GM21576 (cell line): ENCODE measurements at regions not wholly inside any gene's neighbourhood (a gene's known extent, or its start where the extent isn't known, plus 50 kb on each side); places are given as distances from the start of the nearest gene placed in this dataset.
A peak's percentile ranks its signal among the peaks of the same experiment; 100 is the strongest.
"Not testable (repeated sequence)": the region's sequence is repeated elsewhere in the genome, so short reads cannot be mapped to it uniquely, and the experiment has no call there.

Experiments
- ATAC-seq: cut with Tn5 transposase; IDR thresholded peaks from one replicate; pipeline ENCODE4 v1.9.1; 2021; ENCODE audit warnings: mild to moderate bottlenecking, moderate library complexity; ENCODE audit not compliant: unreplicated experiment

GRCh38 chr20:40955326-40955725 lies 73.3 kb upstream of the TOP1 start:
- no peak for ATAC-seq

GRCh38 chr20:40955826-40956225 lies 72.8 kb upstream of the TOP1 start:
- not testable (repeated sequence) for ATAC-seq

GRCh38 chr20:40956542-40957264 lies 71.9 kb upstream of the TOP1 start:
- ATAC-seq: no peak

DNA sequence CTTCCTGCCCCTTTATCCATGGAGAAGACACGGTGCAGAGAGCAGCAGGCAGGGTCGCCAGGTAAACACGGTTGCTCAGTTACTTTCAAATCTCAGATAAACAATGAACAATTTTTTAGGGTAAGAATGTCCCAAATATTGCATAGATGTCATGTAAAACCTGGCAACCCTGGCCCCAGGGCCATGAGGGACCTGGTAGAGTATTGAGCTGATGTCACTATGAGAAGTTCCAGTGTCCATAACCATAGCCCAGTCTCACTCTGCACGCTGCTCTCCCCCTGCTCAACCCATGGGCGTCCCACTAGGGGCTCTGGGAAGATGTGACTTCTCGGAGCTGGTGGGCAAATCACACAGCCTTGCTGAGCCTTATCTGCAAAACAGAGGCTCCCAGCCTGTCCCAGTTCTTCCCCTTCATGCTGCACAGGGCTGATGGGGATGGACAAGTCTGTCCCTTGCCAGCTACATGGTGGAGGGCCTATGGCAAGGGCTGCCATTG lies 71.3 kb upstream of the TOP1 start:
- no peak for ATAC-seq

DNA sequence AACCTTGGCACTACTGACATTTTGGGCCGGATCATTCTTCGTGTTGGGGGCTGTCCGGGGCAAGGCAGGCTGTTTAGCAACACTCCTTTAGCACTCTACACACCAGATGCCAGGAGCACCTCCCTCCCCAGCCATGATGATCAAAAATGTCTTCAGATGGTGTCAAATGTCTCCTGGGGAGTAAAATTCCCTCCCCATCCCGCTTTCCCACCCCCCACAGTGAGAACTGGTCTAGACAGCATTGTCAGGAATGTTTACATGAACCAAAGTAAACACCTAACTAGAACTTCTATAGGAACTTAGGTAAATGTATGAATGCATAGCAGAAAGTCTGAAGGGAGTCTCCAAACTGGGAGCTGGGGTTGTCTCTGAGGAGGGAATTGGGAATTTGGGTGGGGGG lies 70.0 kb upstream of the TOP1 start:
- ATAC-seq: no peak

DNA sequence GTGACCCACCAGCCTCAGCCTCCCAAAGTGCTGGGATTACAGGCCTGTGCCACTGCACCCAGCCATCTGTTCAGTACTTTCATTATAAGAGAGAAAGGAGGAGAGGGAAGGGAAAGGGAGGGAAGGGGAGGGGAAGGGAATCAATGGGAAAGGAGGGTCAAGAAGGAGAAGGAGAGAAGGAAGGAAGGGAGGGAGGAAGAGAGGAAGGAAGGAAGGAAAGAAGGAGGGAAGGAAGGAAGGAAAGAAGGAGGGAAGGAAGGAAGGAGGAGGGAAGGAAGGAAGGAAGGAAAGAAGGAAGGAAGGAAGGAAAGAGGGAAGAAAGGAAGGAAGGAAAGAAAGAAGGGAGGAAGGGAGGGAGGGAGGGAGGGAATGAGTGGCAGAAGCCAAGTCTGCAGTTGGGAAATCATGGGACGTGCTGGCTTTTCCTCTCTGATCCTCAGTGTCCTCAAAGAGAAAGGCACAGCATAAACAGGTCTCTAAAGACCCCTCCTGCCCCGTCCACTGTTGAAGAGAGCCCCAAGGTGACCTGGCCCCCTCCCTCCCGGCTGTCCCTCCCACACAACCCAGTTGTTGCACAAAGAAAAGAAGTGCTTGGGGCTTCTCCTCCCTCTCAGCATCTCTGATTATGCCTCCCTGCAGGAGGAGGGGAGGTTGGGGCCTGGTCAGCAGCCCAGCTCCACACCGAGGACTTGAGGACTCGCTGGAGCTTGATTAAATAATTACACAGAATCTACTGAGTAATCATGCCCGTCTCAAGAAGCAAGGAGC lies 69.1 kb upstream of the TOP1 start:
- ATAC-seq: no peak

- no peak for ATAC-seq
Observed at GRCh38 chr20:40960101-40960500, 68.5 kb upstream of the TOP1 start.

GRCh38 chr20:40960521-40960956 lies 68.1 kb upstream of the TOP1 start:
- ATAC-seq: no peak

DNA sequence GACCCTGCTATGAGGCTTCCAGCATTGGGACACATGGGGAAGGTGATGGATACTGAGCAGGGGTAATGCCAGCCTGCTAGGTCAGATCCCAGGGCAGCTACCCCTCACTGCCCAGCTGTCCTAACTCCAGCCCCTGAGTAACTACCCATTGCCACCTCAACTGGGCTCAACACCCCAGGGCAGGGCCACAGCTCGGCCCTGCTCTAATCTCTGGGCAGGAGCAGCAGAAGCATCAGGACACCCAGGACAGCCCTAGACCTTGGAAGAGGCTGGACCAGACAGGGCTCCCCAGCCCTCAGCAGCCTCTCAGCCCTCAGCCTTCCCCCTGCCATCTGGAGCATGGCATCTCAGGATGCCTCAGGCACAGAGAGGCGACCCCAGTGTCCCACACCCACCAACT lies 67.4 kb upstream of the TOP1 start:
- ATAC-seq: no peak

- no peak for ATAC-seq
Observed at GRCh38 chr20:40961686-40962640, 66.7 kb upstream of the TOP1 start.

DNA sequence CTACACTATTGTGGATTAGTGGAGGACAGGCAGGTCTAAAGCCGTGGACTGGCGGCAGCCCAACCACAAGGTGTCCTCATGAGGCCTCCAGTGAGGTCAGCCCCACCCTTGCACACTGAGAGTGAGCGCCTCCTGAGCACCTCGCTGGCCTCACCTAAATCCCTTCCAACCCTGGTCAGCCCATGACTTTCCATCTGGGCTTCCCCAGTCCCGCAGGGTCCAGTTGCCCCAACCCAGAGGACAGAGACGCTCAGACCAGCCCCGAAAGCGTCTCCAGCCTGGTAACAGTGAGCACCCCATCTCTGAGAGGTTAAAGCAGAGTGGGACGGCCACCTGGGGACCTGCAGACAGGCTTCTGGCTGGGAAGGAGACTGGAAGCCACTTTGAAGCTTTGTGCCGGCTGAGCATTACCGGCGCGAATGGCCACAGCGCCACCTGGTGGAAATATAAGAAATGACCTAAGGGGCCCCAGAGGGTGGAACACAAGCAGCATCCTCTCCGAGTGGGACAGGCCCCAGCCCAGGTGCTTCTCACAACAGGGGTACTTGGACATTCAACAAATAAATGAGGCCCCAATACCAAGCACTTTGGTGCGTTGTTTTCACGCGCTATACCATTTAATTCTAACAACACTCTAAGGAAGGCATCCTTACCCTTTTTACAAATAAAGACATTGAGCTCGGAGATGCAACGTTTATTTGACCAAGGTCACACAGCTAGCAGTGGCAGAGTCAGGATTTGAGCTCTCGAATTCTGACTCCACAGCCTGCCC lies 65.7 kb upstream of the TOP1 start:
- peak; percentile 62 for ATAC-seq

- no peak for ATAC-seq
Observed at GRCh38 chr20:40963505-40963845, 65.1 kb upstream of the TOP1 start.

- no peak for ATAC-seq
Observed at GRCh38 chr20:40965671-40966070, 63.0 kb upstream of the TOP1 start.

DNA sequence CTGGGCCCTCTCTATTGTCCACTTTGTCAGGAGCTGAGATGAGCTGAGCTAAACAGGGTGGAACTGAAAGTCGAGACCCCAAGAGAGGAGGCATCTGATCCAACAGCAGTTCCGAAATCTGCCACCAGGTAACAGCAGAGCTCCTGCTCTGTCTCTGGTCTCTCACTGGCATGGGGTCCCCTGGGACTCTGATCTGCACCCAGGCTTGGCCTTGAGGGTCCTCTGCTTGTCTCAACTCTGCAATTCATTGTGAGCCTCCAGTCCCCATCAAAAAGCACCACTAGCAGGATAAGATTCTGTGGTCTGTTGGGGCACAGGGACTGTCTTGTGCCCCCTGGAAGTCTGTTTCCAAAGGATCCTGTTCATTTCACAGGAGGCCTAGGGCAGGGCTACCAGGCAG lies 62.5 kb upstream of the TOP1 start:
- no peak for ATAC-seq

- no peak for ATAC-seq
Observed at GRCh38 chr20:40966516-40967185, 62.0 kb upstream of the TOP1 start.

- ATAC-seq: no peak
Observed at GRCh38 chr20:40967700-40968099, 60.9 kb upstream of the TOP1 start.

DNA sequence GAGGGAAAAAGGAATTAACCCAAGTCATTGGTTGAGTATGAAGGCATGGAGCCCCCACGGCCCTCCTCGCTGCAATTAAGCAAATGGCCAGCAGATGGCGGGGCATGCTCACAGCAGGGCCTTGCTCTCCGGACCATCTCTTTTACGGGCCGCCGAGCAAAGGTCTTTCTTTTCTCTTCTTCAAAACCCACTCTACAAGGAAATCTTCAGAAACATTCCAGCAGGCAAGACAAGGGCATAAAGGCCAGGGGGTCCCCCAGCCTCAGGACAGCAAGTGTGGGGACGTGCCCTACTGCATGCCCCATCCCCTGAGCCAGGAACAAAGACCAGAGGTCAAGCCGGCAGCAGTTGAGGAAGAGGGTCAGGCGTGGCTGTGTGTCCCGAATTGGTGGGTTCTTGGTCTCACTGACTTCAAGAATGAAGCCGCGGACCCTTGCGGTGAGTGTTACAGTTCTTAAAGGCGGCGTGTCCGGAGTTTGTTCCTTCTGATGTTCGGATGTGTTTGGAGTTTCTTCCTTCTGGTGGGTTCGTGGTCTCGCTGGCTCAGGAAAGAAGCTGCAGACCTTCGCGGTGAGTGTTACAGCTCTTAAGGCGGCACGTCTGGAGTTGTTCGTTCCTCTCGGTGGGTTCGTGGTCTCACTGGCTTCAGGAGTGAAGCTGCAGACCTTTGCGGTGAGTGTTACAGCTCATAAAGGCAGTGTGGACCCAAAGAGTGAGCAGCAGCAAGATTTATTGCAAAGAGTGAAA lies 59.6 kb upstream of the TOP1 start:
- peak; percentile 72 for ATAC-seq

DNA sequence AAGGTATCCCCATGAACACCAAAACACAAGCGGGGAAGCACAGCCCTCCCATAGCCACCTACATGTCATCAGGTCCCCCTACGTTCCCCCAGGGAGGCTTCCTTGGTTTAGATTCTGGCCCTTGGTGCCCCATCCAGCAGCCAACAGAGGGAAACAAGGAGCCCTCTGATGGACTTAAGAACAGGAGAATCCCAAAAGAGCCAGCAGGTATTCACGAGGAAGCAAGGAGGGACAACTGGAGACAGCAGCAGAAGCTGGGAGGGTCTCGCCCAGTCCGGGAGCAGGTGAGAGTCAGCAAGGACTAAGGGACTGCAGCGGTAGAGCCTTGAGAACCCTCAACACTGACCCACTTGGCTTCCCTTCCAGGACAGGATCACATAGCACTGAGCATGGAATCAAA lies 58.4 kb upstream of the TOP1 start:
- ATAC-seq: no peak

GRCh38 chr20:40977218-40977617 lies 51.4 kb upstream of the TOP1 start:
- no peak for ATAC-seq
